Liver (tissue), 8 donors: ENCODE measurements at regions not wholly inside any gene's neighbourhood (a gene's known extent, or its start where the extent isn't known, plus 50 kb on each side); places are given as distances from the start of the nearest gene placed in this dataset.

Experiments
- DNase-seq: peaks from one replicate; pipeline ENCODE4 v3.0.0-alpha.2; 2017; ENCODE audit warnings: low spot score
- H3K27ac ChIP-seq, 2 donors: one replicate each; pipeline ENCODE4 v1.7.0; 2013; ENCODE audit warnings: inconsistent platforms in 2 of 2, low read length in 2 of 2, control low read depth in 1 of 2, low read depth in 1 of 2, mild to moderate bottlenecking in 1 of 2
- H3K27me3 ChIP-seq, 4 donors: one replicate each; pipeline versions ENCODE4 v1.6.1 to v1.7.0; 2013; ENCODE audit warnings: low read length in 3 of 4, inconsistent platforms in 1 of 4, mild to moderate bottlenecking in 1 of 4, moderate library complexity in 1 of 4; ENCODE audit not compliant: control insufficient read depth in 4 of 4, insufficient read depth in 4 of 4
- H3K36me3 ChIP-seq, 4 donors: one replicate each; pipeline versions ENCODE4 v1.6.1 to v1.7.0; 2013; ENCODE audit warnings: low read length in 3 of 4, mild to moderate bottlenecking in 3 of 4, low read depth in 1 of 4, moderate library complexity in 1 of 4; ENCODE audit not compliant: control insufficient read depth in 4 of 4, insufficient read depth in 3 of 4
- H3K4me1 ChIP-seq, 4 donors: one replicate each; pipeline versions ENCODE4 v1.6.1 to v1.7.0; 2013; ENCODE audit warnings: low read length in 3 of 4, mild to moderate bottlenecking in 3 of 4, moderate library complexity in 1 of 4; ENCODE audit not compliant: control insufficient read depth in 4 of 4, insufficient read depth in 4 of 4
- H3K4me3 ChIP-seq, 3 donors: one replicate each; pipeline versions ENCODE4 v1.6.1 to v1.7.0; 2013; ENCODE audit warnings: low read length in 3 of 3, control low read depth in 1 of 3, low read depth in 1 of 3, mild to moderate bottlenecking in 1 of 3
- H3K9ac ChIP-seq, 2 donors: one replicate each; pipeline ENCODE4 v1.7.0; 2013; ENCODE audit warnings: low read length in 2 of 2, mild to moderate bottlenecking in 2 of 2, moderate library complexity in 2 of 2, control low read depth in 1 of 2, low read depth in 1 of 2
- H3K9me3 ChIP-seq, 4 donors: one replicate each; pipeline versions ENCODE4 v1.6.1 to v1.7.0; 2013; ENCODE audit warnings: low read length in 3 of 4; ENCODE audit not compliant: control insufficient read depth in 4 of 4
- ATF3 ChIP-seq: IDR thresholded peaks from 2 replicates; pipeline ENCODE4 v1.6.1; 2016; ENCODE audit warnings: antibody characterized with exemption
- CTCF ChIP-seq: fragments of 150-350 bp; IDR thresholded peaks from 2 replicates; pipeline ENCODE4 v1.5.1; 2017; ENCODE audit warnings: improper control_type of control experiment, low read depth, low read length; ENCODE audit not compliant: missing input control
- EGR1 ChIP-seq, 2 donors: IDR thresholded peaks; 2 replicates each; pipeline ENCODE4 v1.6.1; 2016 to 2018; ENCODE audit warnings: antibody characterized with exemption in 2 of 2, low read depth in 2 of 2
- FOXA1 ChIP-seq: IDR thresholded peaks from 2 replicates; pipeline ENCODE4 v1.6.1; 2016; ENCODE audit warnings: antibody characterized with exemption
- FOXA2 ChIP-seq: IDR thresholded peaks from 2 replicates; pipeline ENCODE4 v1.6.1; 2016; ENCODE audit warnings: antibody characterized with exemption
- GABPA ChIP-seq, 2 donors: IDR thresholded peaks in 1 of 2; conservative IDR thresholded peaks in 1 of 2; 2 replicates each; pipeline ENCODE4 v1.6.1; 2016; ENCODE audit warnings: antibody characterized with exemption in 2 of 2, mild to moderate bottlenecking in 1 of 2, moderate library complexity in 1 of 2
- HNF4A ChIP-seq, 2 donors: conservative IDR thresholded peaks; 2 replicates each; pipeline ENCODE4 v1.6.1; 2016; ENCODE audit warnings: antibody characterized with exemption in 2 of 2, mild to moderate bottlenecking in 2 of 2
- HNF4G ChIP-seq: IDR thresholded peaks from 2 replicates; pipeline ENCODE4 v1.6.1; 2016; ENCODE audit warnings: antibody characterized with exemption
- JUND ChIP-seq, 2 donors: IDR thresholded peaks; 2 replicates each; pipeline ENCODE4 v1.6.1; 2016; ENCODE audit warnings: antibody characterized with exemption in 2 of 2
- MAX ChIP-seq: IDR thresholded peaks from 2 replicates; pipeline ENCODE4 v1.6.1; 2016; ENCODE audit warnings: antibody characterized with exemption
- NR2F2 ChIP-seq: IDR thresholded peaks from 2 replicates; pipeline ENCODE4 v1.6.1; 2016; ENCODE audit warnings: antibody characterized with exemption
- RAD21 ChIP-seq, 2 donors: IDR thresholded peaks; 2 replicates each; pipeline ENCODE4 v1.6.1; 2016; ENCODE audit warnings: antibody characterized with exemption in 2 of 2, mild to moderate bottlenecking in 2 of 2
- REST ChIP-seq: IDR thresholded peaks from 2 replicates; pipeline ENCODE4 v1.6.1; 2016; ENCODE audit warnings: antibody characterized with exemption, mild to moderate bottlenecking
- RXRA ChIP-seq, 2 donors: IDR thresholded peaks; 2 replicates each; pipeline ENCODE4 v1.6.1; 2017 to 2018; ENCODE audit warnings: antibody characterized with exemption in 2 of 2, mild to moderate bottlenecking in 1 of 2
- SP1 ChIP-seq: IDR thresholded peaks from 2 replicates; pipeline ENCODE4 v1.6.1; 2018; ENCODE audit warnings: antibody characterized with exemption, mild to moderate bottlenecking
- TAF1 ChIP-seq: conservative IDR thresholded peaks from 2 replicates; pipeline ENCODE4 v1.6.1; 2016; ENCODE audit warnings: antibody characterized with exemption, mild to moderate bottlenecking
- YY1 ChIP-seq: IDR thresholded peaks from 2 replicates; pipeline ENCODE4 v1.6.1; 2016; ENCODE audit warnings: antibody characterized with exemption, mild to moderate bottlenecking
- ZBTB33 ChIP-seq: IDR thresholded peaks from 2 replicates; pipeline ENCODE4 v1.6.1; 2016; ENCODE audit warnings: antibody characterized with exemption
- WGBS: extraction: QIAGEN DNeasy Blood & Tissue Kit; methylation state at CpG from one replicate; pipeline ENCODE4 v1.1.7; 2013; 5-methylcytosine and 5-hydroxymethylcytosine counted together
- donor health status: healthy.
- donor health status: healthy.
- donor health status: healthy.
- donor health status: healthy.
- donor health status: healthy.

DNA sequence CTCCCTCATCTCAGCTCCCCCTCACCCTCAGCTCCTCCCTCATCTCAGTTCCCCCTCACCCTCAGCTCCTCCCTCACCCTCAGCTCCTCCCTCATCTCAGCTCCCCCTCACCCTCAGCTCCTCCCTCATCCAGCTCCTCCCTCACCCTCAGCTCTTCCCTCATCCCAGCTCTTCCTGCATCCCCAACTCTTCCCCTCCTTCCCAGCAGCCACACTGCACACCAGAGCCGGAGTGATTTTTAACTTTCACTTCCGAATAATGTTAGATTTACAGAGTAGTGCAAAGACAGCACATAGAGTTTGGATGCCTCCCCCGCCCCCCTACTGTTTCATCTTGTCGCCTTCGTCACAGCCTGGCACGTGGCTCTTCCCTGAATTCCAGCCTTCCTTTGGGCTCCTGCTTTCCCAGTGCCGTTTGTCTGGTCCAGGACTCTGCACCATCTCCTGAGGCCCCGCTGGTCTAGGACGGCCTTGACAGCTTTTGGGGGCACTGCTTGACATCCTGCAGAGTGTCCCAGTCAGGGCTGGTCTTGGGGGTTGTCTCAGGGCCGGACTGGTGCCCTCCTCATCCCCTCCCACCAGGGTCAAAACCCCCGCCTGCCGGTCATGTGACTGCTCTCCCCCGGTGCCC lies 110.2 kb downstream of the FAM53A start:
- Histone ChIP-seq H3K9me3 (no peaks in the 10 kb centered on the region), H3K36me3 (no peaks in the 10 kb centered on the region), H3K4me1 (peaks cover 0 to 5% (median 2%) of the 10 kb centered on the region in 4 donors), H3K9ac (no peak overlapping the region), H3K27ac (no peak overlapping the region), H3K4me3 (no peak overlapping the region), H3K27me3 (peaks cover 0 to 2% (median 0%) of the 10 kb centered on the region in 4 donors)
- no peak for DNase-seq
- no peak for TF ChIP-seq YY1
- no peak for TF ChIP-seq CTCF
- TF ChIP-seq NR2F2, result no peak
- no peak for TF ChIP-seq FOXA2
- no peak for TF ChIP-seq TAF1
- no peak for TF ChIP-seq ATF3
- no peak for TF ChIP-seq JUND (IDR thresholded peaks at IDR 0.05)
- no peak for TF ChIP-seq FOXA1
- TF ChIP-seq EGR1 (IDR thresholded peaks at IDR 0.05; ENCODE audit: low read depth in 2 of 2), result no peak
- TF ChIP-seq GABPA (IDR thresholded peaks at IDR 0.05 in 1 of 2, conservative IDR thresholded peaks at IDR 0.05 in 1 of 2), result no peak
- TF ChIP-seq HNF4A (conservative IDR thresholded peaks at IDR 0.05), result no peak
- no peak for TF ChIP-seq RXRA (IDR thresholded peaks at IDR 0.05)
- TF ChIP-seq ZBTB33, result no peak
- no peak for TF ChIP-seq HNF4G
- no peak for TF ChIP-seq RAD21 (IDR thresholded peaks at IDR 0.05)
- no peak for TF ChIP-seq MAX
- TF ChIP-seq SP1, result no peak
- TF ChIP-seq REST, result no peak
- WGBS, result 82% methylated on average over 13 of the region's 13 CpGs
